NT2/D1 (cell line): ENCODE measurements at regions not wholly inside any gene's neighbourhood (a gene's known extent, or its start where the extent isn't known, plus 50 kb on each side); places are given as distances from the start of the nearest gene placed in this dataset.

Source experiments
- DNase-seq: peaks from one replicate; pipeline ENCODE4 v3.0.0-alpha.2; 2011; ENCODE audit warnings: low read depth, low spot score
- H3K27me3 ChIP-seq: 2 replicates; pipeline ENCODE4 v1.6.0; 2011; ENCODE audit warnings: mild to moderate bottlenecking; ENCODE audit not compliant: insufficient read length, insufficient read depth
- H3K36me3 ChIP-seq: 2 replicates; pipeline ENCODE4 v1.6.1; 2011; ENCODE audit warnings: mild to moderate bottlenecking, low read length, mixed read lengths; ENCODE audit not compliant: insufficient read depth, insufficient read length
- H3K4me1 ChIP-seq: 2 replicates; pipeline ENCODE4 v1.5.1; 2011; ENCODE audit not compliant: insufficient read depth, insufficient read length
- H3K4me3 ChIP-seq: 2 replicates; pipeline ENCODE4 v1.5.1; 2011; ENCODE audit warnings: low read depth; ENCODE audit not compliant: insufficient read length
- H3K9ac ChIP-seq: 2 replicates; pipeline ENCODE4 v1.6.0; 2011; ENCODE audit warnings: low read depth; ENCODE audit not compliant: insufficient read length
- H3K9me3 ChIP-seq: 2 replicates; pipeline ENCODE4 v1.5.1; 2011; ENCODE audit warnings: mild to moderate bottlenecking, low read length; ENCODE audit not compliant: insufficient read depth
- SUZ12 ChIP-seq: IDR thresholded peaks from 2 replicates; pipeline ENCODE4 v1.6.1; 2011; ENCODE audit not compliant: insufficient read length, insufficient read depth; ENCODE audit errors: extremely low read depth
- YY1 ChIP-seq: IDR thresholded peaks from 2 replicates; pipeline ENCODE4 v1.6.1; 2011; ENCODE audit not compliant: insufficient read length, insufficient read depth
- ZNF274 ChIP-seq: IDR thresholded peaks from 2 replicates; pipeline ENCODE4 v1.6.1; 2011; ENCODE audit warnings: mild to moderate bottlenecking, low read depth, low read length

- Histone ChIP-seq H3K36me3 (no peaks in the 10 kb centered on the region), H3K4me1 (no peaks in the 10 kb centered on the region)
Observed at GRCh38 chr12:45536284-45536683, 193.2 kb upstream of the ARID2 start.

GRCh38 chr12:45540661-45541341, 188.7 kb upstream of the ARID2 start:
- Histone ChIP-seq H3K4me1 (no peaks in the 10 kb centered on the region), H3K36me3 (no peaks in the 10 kb centered on the region), H3K9me3 (no peaks in the 10 kb centered on the region), H3K4me3 (no peak overlapping the region), H3K9ac (no peak overlapping the region), H3K27me3 (no peaks in the 10 kb centered on the region)
- no peak for TF ChIP-seq ZNF274
- no peak for TF ChIP-seq SUZ12
- no peak for TF ChIP-seq YY1
- DNase-seq: no peak

More at GRCh38 chr12:45536284-45536683, 193.2 kb upstream of the ARID2 start:
- no peaks in the 10 kb centered on the region for H3K9me3 ChIP-seq
- no peaks in the 10 kb centered on the region for H3K27me3 ChIP-seq
- no peak overlapping the region for H3K9ac ChIP-seq
- no peak overlapping the region for H3K4me3 ChIP-seq
- TF ChIP-seq YY1 (no peak), SUZ12 (no peak), ZNF274 (no peak)
- no peak for DNase-seq

- DNase-seq: peak; percentile 80
- Histone ChIP-seq H3K9me3 (no peaks in the 10 kb centered on the region), H3K27me3 (no peaks in the 10 kb centered on the region), H3K36me3 (no peaks in the 10 kb centered on the region), H3K9ac (no peak overlapping the region), H3K4me3 (no peak overlapping the region), H3K4me1 (no peaks in the 10 kb centered on the region)
- TF ChIP-seq YY1: no peak
- no peak for TF ChIP-seq ZNF274
- no peak for TF ChIP-seq SUZ12
Observed at GRCh38 chr12:45543887-45544286, 185.6 kb upstream of the ARID2 start.

- Histone ChIP-seq H3K4me1 (no peaks in the 10 kb centered on the region), H3K9me3 (no peaks in the 10 kb centered on the region), H3K27me3 (no peaks in the 10 kb centered on the region), H3K9ac (no peak overlapping the region), H3K36me3 (no peaks in the 10 kb centered on the region), H3K4me3 (no peak overlapping the region)
- TF ChIP-seq ZNF274: no peak
- no peak for DNase-seq
Observed at GRCh38 chr12:45546545-45546944, 183.0 kb upstream of the ARID2 start.

- no peak for DNase-seq
- no peak for TF ChIP-seq SUZ12
- no peak for TF ChIP-seq YY1
- TF ChIP-seq ZNF274: no peak
- Histone ChIP-seq H3K9ac (no peak overlapping the region), H3K4me1 (no peaks in the 10 kb centered on the region), H3K27me3 (no peaks in the 10 kb centered on the region), H3K36me3 (no peaks in the 10 kb centered on the region), H3K4me3 (no peak overlapping the region), H3K9me3 (no peaks in the 10 kb centered on the region)
Observed at GRCh38 chr12:45547132-45547531, 182.4 kb upstream of the ARID2 start.

GRCh38 chr12:45547822-45548221, 181.7 kb upstream of the ARID2 start:
- no peaks in the 10 kb centered on the region for H3K4me1 ChIP-seq
- H3K9me3 ChIP-seq: no peaks in the 10 kb centered on the region
- no peaks in the 10 kb centered on the region for H3K36me3 ChIP-seq
- H3K9ac ChIP-seq: no peak overlapping the region
- H3K4me3 ChIP-seq: no peak overlapping the region
- DNase-seq: no peak
- no peaks in the 10 kb centered on the region for H3K27me3 ChIP-seq
- TF ChIP-seq ZNF274: no peak
- no peak for TF ChIP-seq SUZ12
- no peak for TF ChIP-seq YY1

DNA sequence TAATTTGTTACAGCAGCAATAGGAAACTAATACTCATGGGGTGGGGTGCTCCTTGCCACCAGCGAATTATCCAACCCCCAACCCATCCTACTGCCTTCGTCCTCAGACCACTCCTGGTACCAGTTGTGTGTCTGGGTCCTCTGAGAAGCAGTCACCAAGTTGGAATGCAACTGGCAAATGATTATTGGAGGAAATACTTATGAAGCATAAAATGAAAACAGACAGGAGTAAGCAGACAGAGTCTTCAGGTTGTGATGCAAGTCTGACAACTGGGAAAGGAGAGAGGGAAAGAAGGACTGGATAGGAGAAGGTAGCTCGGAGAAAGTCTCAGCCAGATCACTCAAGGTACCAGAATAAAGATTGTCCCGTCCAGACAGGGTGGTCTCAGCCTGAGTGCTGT, 181.1 kb upstream of the ARID2 start:
- Histone ChIP-seq H3K9me3 (no peaks in the 10 kb centered on the region), H3K27me3 (no peaks in the 10 kb centered on the region), H3K36me3 (no peaks in the 10 kb centered on the region), H3K4me1 (no peaks in the 10 kb centered on the region), H3K9ac (no peak overlapping the region), H3K4me3 (no peak overlapping the region)
- DNase-seq: no peak
- TF ChIP-seq SUZ12 (no peak), YY1 (no peak), ZNF274 (no peak)
